ENCODE measurements at regions not wholly inside any gene's neighbourhood (a gene's known extent, or its start where the extent isn't known, plus 50 kb on each side); places are given as distances from the start of the nearest gene placed in this dataset.

DNA sequence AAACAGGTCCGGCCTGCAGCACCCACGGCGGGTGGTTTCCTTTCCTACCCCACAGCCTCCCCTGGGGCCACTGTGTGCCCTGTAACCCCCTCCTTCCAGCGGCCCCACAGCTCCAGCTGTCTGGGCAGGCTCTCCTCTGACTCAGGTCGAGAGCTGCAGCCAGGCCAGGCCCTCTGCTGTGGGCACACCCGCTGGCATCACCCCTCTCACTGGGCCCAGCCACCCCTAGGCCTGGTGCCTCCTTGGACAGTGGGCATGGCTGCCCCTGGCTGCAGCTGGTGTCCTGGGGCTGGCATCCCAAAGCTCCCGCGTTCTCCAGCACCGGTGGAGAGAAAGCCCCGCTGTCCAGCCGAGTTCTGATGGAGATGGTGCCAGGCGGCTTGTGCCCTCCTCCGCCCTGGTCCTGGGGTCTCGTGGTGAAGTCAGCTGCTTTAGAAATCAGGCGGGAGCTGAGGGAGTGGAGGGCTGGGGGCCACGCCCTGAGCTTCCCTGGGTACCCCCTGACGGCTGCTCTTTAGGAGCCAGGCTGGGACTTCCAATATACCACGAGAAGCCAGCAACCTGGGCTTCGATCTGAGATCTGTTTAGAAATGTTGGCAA, 114.9 kb downstream of the KIF26A start:
- TF ChIP-seq, protein P1, sequence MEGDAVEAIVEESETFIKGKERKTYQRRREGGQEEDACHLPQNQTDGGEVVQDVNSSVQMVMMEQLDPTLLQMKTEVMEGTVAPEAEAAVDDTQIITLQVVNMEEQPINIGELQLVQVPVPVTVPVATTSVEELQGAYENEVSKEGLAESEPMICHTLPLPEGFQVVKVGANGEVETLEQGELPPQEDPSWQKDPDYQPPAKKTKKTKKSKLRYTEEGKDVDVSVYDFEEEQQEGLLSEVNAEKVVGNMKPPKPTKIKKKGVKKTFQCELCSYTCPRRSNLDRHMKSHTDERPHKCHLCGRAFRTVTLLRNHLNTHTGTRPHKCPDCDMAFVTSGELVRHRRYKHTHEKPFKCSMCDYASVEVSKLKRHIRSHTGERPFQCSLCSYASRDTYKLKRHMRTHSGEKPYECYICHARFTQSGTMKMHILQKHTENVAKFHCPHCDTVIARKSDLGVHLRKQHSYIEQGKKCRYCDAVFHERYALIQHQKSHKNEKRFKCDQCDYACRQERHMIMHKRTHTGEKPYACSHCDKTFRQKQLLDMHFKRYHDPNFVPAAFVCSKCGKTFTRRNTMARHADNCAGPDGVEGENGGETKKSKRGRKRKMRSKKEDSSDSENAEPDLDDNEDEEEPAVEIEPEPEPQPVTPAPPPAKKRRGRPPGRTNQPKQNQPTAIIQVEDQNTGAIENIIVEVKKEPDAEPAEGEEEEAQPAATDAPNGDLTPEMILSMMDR (IDR thresholded peaks at IDR 0.05; ENCODE audit: poor library complexity, severe bottlenecking), result no peak
- TF ChIP-seq TAF1 (IDR thresholded peaks at IDR 0.05; ENCODE audit: low read depth), result no peak
- TF ChIP-seq RAD21 (conservative IDR thresholded peaks at IDR 0.05), result no peak
- TF ChIP-seq POLR2AphosphoS5 (IDR thresholded peaks at IDR 0.05), result no peak
- TF ChIP-seq, protein P2, sequence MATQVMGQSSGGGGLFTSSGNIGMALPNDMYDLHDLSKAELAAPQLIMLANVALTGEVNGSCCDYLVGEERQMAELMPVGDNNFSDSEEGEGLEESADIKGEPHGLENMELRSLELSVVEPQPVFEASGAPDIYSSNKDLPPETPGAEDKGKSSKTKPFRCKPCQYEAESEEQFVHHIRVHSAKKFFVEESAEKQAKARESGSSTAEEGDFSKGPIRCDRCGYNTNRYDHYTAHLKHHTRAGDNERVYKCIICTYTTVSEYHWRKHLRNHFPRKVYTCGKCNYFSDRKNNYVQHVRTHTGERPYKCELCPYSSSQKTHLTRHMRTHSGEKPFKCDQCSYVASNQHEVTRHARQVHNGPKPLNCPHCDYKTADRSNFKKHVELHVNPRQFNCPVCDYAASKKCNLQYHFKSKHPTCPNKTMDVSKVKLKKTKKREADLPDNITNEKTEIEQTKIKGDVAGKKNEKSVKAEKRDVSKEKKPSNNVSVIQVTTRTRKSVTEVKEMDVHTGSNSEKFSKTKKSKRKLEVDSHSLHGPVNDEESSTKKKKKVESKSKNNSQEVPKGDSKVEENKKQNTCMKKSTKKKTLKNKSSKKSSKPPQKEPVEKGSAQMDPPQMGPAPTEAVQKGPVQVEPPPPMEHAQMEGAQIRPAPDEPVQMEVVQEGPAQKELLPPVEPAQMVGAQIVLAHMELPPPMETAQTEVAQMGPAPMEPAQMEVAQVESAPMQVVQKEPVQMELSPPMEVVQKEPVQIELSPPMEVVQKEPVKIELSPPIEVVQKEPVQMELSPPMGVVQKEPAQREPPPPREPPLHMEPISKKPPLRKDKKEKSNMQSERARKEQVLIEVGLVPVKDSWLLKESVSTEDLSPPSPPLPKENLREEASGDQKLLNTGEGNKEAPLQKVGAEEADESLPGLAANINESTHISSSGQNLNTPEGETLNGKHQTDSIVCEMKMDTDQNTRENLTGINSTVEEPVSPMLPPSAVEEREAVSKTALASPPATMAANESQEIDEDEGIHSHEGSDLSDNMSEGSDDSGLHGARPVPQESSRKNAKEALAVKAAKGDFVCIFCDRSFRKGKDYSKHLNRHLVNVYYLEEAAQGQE (IDR thresholded peaks at IDR 0.05; ENCODE audit: borderline replicate concordance), result no peak
- no peak for TF ChIP-seq EZH2 (IDR thresholded peaks at IDR 0.05; ENCODE audit: borderline replicate concordance, insufficient read depth, low read length, poor library complexity, severe bottlenecking)
- TF ChIP-seq SMC3 (conservative IDR thresholded peaks at IDR 0.05; ENCODE audit: poor library complexity), result no peak
- TF ChIP-seq EP300 (conservative IDR thresholded peaks at IDR 0.05; ENCODE audit: poor library complexity, severe bottlenecking), result no peak
- no peak for TF ChIP-seq MXI1 (conservative IDR thresholded peaks at IDR 0.05; ENCODE audit: poor library complexity, severe bottlenecking)
